NOMO-1 (cell line): ENCODE measurements at regions not wholly inside any gene's neighbourhood (a gene's known extent, or its start where the extent isn't known, plus 50 kb on each side); places are given as distances from the start of the nearest gene placed in this dataset.
A peak's percentile ranks its signal among the peaks of the same experiment; 100 is the strongest.
"Not testable (repeated sequence)": the region's sequence is repeated elsewhere in the genome, so short reads cannot be mapped to it uniquely, and the experiment has no call there.

Experiments used
- DNase-seq, 2 experiments: peaks; one replicate each; lab custom pipeline; 2025; ENCODE audit not compliant: unreplicated experiment in 2 of 2; lab: John Stamatoyannopoulos, UW

- DNase-seq: no peak
Measured at GRCh38 chr5:13640270-13640669, 304.2 kb downstream of the DNAH5 start.

GRCh38 chr5:13632676-13633075 lies 311.8 kb downstream of the DNAH5 start:
- DNase-seq: no peak

- no peak for DNase-seq
Measured at GRCh38 chr5:13629218-13629617, 315.3 kb downstream of the DNAH5 start.

GRCh38 chr5:13627673-13628454 lies 316.6 kb downstream of the DNAH5 start:
- DNase-seq: no peak

- DNase-seq: no peak
Measured at GRCh38 chr5:13625616-13626198, 318.8 kb downstream of the DNAH5 start.

GRCh38 chr5:13624283-13625074 lies 320.0 kb downstream of the DNAH5 start:
- DNase-seq: no peak

- no peak for DNase-seq
Measured at GRCh38 chr5:13613621-13614020, 330.9 kb downstream of the DNAH5 start.

GRCh38 chr5:13611604-13612003 lies 332.9 kb downstream of the DNAH5 start:
- DNase-seq: no peak

- no peak for DNase-seq
Measured at GRCh38 chr5:13609504-13609903, 335.0 kb downstream of the DNAH5 start.

GRCh38 chr5:13606051-13606450 lies 338.4 kb downstream of the DNAH5 start:
- DNase-seq: no peak

GRCh38 chr5:13601112-13601511 lies 343.4 kb downstream of the DNAH5 start:
- DNase-seq: no peak

GRCh38 chr5:13595978-13596377 lies 348.5 kb downstream of the DNAH5 start:
- no peak for DNase-seq

- peak; percentile 80 to 92 for DNase-seq
Measured at GRCh38 chr5:13591621-13592020, 352.9 kb downstream of the DNAH5 start.

GRCh38 chr5:13585324-13585723 lies 359.2 kb downstream of the DNAH5 start:
- DNase-seq: no peak

GRCh38 chr5:13581914-13582313 lies 362.6 kb downstream of the DNAH5 start:
- DNase-seq: no peak

- DNase-seq: no peak
Measured at GRCh38 chr5:13581132-13581531, 363.4 kb downstream of the DNAH5 start.

- DNase-seq: no peak
Measured at GRCh38 chr5:13580058-13580457, 364.4 kb downstream of the DNAH5 start.

GRCh38 chr5:13579091-13579490 lies 365.4 kb downstream of the DNAH5 start:
- not testable (repeated sequence) for DNase-seq

GRCh38 chr5:13578311-13579039 lies 366.0 kb downstream of the DNAH5 start:
- not testable (repeated sequence) for DNase-seq

- DNase-seq: no peak
Measured at GRCh38 chr5:13574574-13574973, 369.9 kb downstream of the DNAH5 start.

- no peak for DNase-seq
Measured at GRCh38 chr5:13572163-13572562, 372.3 kb downstream of the DNAH5 start.
